GM10266 (cell line): ENCODE measurements at regions not wholly inside any gene's neighbourhood (a gene's known extent, or its start where the extent isn't known, plus 50 kb on each side); places are given as distances from the start of the nearest gene placed in this dataset.

ENCODE experiments used
- DNase-seq: peaks from one replicate; pipeline ENCODE4 v3.0.0; 2012; ENCODE audit errors: extremely low spot score
- CTCF ChIP-seq: IDR thresholded peaks from 2 replicates; pipeline ENCODE4 v1.5.1; 2012; ENCODE audit warnings: mild to moderate bottlenecking, low read depth; ENCODE audit not compliant: control insufficient read depth, insufficient read depth; ENCODE audit errors: missing control alignments

GRCh38 chr20:39990692-39991091 is 698.3 kb downstream of the MAFB start:
- no peak for TF ChIP-seq CTCF
- no peak for DNase-seq

GRCh38 chr20:39988991-39989390 is 700.0 kb downstream of the MAFB start:
- DNase-seq = no peak
- TF ChIP-seq CTCF = no peak

- no peak for DNase-seq
- TF ChIP-seq CTCF = no peak
These were observed 702.7 kb downstream of the MAFB start for GRCh38 chr20:39986173-39986904.

GRCh38 chr20:39985271-39985827 is 703.7 kb downstream of the MAFB start:
- no peak for TF ChIP-seq CTCF
- DNase-seq = no peak

- TF ChIP-seq CTCF = no peak
- DNase-seq = no peak
These were observed 705.4 kb downstream of the MAFB start for GRCh38 chr20:39983655-39984054.

GRCh38 chr20:39983183-39983582 is 705.9 kb downstream of the MAFB start:
- DNase-seq = no peak
- TF ChIP-seq CTCF = no peak

- TF ChIP-seq CTCF = no peak
These were observed 714.0 kb downstream of the MAFB start for GRCh38 chr20:39974966-39975501.

More at GRCh38 chr20:39974966-39975501, 714.0 kb downstream of the MAFB start:
- no peak for DNase-seq
